Activated naive CD4-positive, alpha-beta T cell treated with anti-CD3 and anti-CD28 coated beads for 36 hours (primary cell): ENCODE measurements at regions not wholly inside any gene's neighbourhood (a gene's known extent, or its start where the extent isn't known, plus 50 kb on each side); places are given as distances from the start of the nearest gene placed in this dataset.
A peak's percentile ranks its signal among the peaks of the same experiment; 100 is the strongest.

ENCODE experiments used
- CTCF ChIA-PET: fragments of 350-600 bp; sonication (Branson Sonifier 250); formaldehyde crosslinking; loops from one replicate; lab custom pipeline; 2021; ENCODE audit warnings: antibody characterized with exemption; lab: Charles Lee
- DNase-seq: peaks from one replicate; pipeline ENCODE4 v3.0.0-alpha.2; 2020
- H3K27ac Mint-ChIP-seq: one replicate; pipeline ENCODE4 v1.8.0; 2021; ENCODE audit warnings: mild to moderate bottlenecking, mixed read lengths
- H3K27me3 Mint-ChIP-seq: one replicate; pipeline ENCODE4 v1.8.0; 2021; ENCODE audit warnings: low read depth, mixed read lengths
- H3K36me3 Mint-ChIP-seq: one replicate; pipeline ENCODE4 v1.8.0; 2021; ENCODE audit warnings: low read depth, mixed read lengths
- H3K4me1 Mint-ChIP-seq: one replicate; pipeline ENCODE4 v1.8.0; 2021; ENCODE audit warnings: low read depth, mixed read lengths
- H3K4me3 Mint-ChIP-seq: one replicate; pipeline ENCODE4 v1.8.0; 2021; ENCODE audit warnings: mild to moderate bottlenecking, moderate library complexity, mixed read lengths
- H3K9me3 Mint-ChIP-seq: one replicate; pipeline ENCODE4 v1.8.0; 2021; ENCODE audit warnings: mixed read lengths
- intact Hi-C: fragments of 100-400 bp; cut with micrococcal nuclease; formaldehyde crosslinking; loops from one replicate; pipeline ENCODE4 v1.15.1; 2023

- Mint-ChIP-seq H3K27ac (peak overlapping the region; percentile 7), H3K9me3 (no peaks in the 10 kb centered on the region), H3K4me3 (peak overlapping the region; percentile 49), H3K4me1 (peaks cover 47% of the 10 kb centered on the region), H3K36me3 (no peaks in the 10 kb centered on the region), H3K27me3 (no peaks in the 10 kb centered on the region)
- no peak for DNase-seq
- intact Hi-C loops: loop anchor here (2.0 to 10.0 kb wide), 4 partner anchors 147 to 881 kb away; partner anchors contain the start of genes ADAT2, PEX3 and STX11
- CTCF ChIA-PET: interaction anchor here (1.6 kb wide), 1 partner anchor 14 kb away, joined by 4 read pairs; no protein-coding TSS in a partner anchor
Observed at GRCh38 chr6:144335311-144335861, 50.3 kb downstream of the UTRN start.

GRCh38 chr6:144335914-144336313 lies 50.8 kb downstream of the UTRN start:
- Mint-ChIP-seq H3K27ac (peak overlapping the region; percentile 7), H3K4me1 (peaks cover 51% of the 10 kb centered on the region), H3K9me3 (no peaks in the 10 kb centered on the region), H3K36me3 (no peaks in the 10 kb centered on the region), H3K4me3 (peak overlapping the region; percentile 49), H3K27me3 (no peaks in the 10 kb centered on the region)
- intact Hi-C loops: loop anchor here (2.0 to 10.0 kb wide), 4 partner anchors 147 to 881 kb away; partner anchors contain the start of genes ADAT2, PEX3 and STX11
- peak; percentile 51 for DNase-seq
- CTCF ChIA-PET: interaction anchor here (1.6 kb wide), 1 partner anchor 14 kb away, joined by 4 read pairs; no protein-coding TSS in a partner anchor

DNA sequence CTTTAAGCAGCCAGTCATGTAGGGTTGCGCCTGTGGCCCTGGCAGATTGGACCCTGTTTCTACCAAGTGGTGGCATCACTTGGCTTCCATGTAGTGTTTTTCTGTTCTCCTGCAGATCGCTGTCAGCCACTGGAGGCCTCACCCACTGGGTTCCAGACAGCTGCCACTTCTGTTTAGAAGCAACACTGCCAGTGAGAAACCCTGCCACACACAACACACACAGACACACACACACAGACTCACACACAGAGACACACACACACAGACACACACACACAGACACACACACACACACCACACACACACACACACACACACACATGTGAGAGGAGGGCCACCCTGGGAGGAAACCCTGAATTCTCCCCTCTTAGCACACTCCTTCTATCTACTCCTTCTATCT lies 51.8 kb downstream of the UTRN start:
- no peaks in the 10 kb centered on the region for H3K9me3 Mint-ChIP-seq
- H3K4me3 Mint-ChIP-seq: no peak overlapping the region
- H3K36me3 Mint-ChIP-seq: no peaks in the 10 kb centered on the region
- CTCF ChIA-PET: interaction anchor here (0.7 to 1.6 kb wide), 4 partner anchors 10 to 879 kb away, joined by 3 to 4 read pairs (median 4); no protein-coding TSS in a partner anchor
- H3K27me3 Mint-ChIP-seq: no peaks in the 10 kb centered on the region
- no peak overlapping the region for H3K27ac Mint-ChIP-seq
- peaks cover 58% of the 10 kb centered on the region for H3K4me1 Mint-ChIP-seq
- intact Hi-C loops: loop anchor here (10.0 kb wide), 1 partner anchor 882 kb away; the partner anchor contains the start of genes ADAT2 and PEX3
- DNase-seq: peak; percentile 25

- H3K27ac Mint-ChIP-seq: no peak overlapping the region
- no peaks in the 10 kb centered on the region for H3K36me3 Mint-ChIP-seq
- H3K27me3 Mint-ChIP-seq: no peaks in the 10 kb centered on the region
- CTCF ChIA-PET: no interaction called here
- intact Hi-C loops: loop anchor here (10.0 kb wide), 1 partner anchor 884 kb away; the partner anchor contains the start of genes ADAT2 and PEX3
- no peaks in the 10 kb centered on the region for H3K9me3 Mint-ChIP-seq
- H3K4me3 Mint-ChIP-seq: no peak overlapping the region
- H3K4me1 Mint-ChIP-seq: peaks cover 71% of the 10 kb centered on the region
- no peak for DNase-seq
Observed at GRCh38 chr6:144338474-144338873, 53.3 kb downstream of the UTRN start.

GRCh38 chr6:144338951-144339700 lies 54.0 kb downstream of the UTRN start:
- H3K36me3 Mint-ChIP-seq: peaks cover 1% of the 10 kb centered on the region
- DNase-seq: no peak
- intact Hi-C loops: loop anchor here (10.0 kb wide), 1 partner anchor 884 kb away; the partner anchor contains the start of genes ADAT2 and PEX3
- no peak overlapping the region for H3K4me3 Mint-ChIP-seq
- H3K9me3 Mint-ChIP-seq: no peaks in the 10 kb centered on the region
- H3K27me3 Mint-ChIP-seq: no peaks in the 10 kb centered on the region
- H3K4me1 Mint-ChIP-seq: peaks cover 71% of the 10 kb centered on the region
- H3K27ac Mint-ChIP-seq: no peak overlapping the region
- CTCF ChIA-PET: no interaction called here

- intact Hi-C loops: loop anchor here (5.0 to 10.0 kb wide), 4 partner anchors 317 to 1625 kb away; partner anchors contain the start of genes ADAT2, PEX3 and SHPRH
- H3K4me1 Mint-ChIP-seq: peaks cover 66% of the 10 kb centered on the region
- H3K27me3 Mint-ChIP-seq: no peaks in the 10 kb centered on the region
- H3K9me3 Mint-ChIP-seq: no peaks in the 10 kb centered on the region
- peaks cover 1% of the 10 kb centered on the region for H3K36me3 Mint-ChIP-seq
- H3K4me3 Mint-ChIP-seq: no peak overlapping the region
- CTCF ChIA-PET: interaction anchor here (1.0 kb wide), 1 partner anchor 251 kb away, joined by 3 read pairs; no protein-coding TSS in a partner anchor
- no peak for DNase-seq
- H3K27ac Mint-ChIP-seq: no peak overlapping the region
Observed at GRCh38 chr6:144339859-144340452, 54.8 kb downstream of the UTRN start.

GRCh38 chr6:144340541-144341371 lies 55.6 kb downstream of the UTRN start:
- Mint-ChIP-seq H3K27ac (peak overlapping the region; percentile 14), H3K27me3 (no peaks in the 10 kb centered on the region), H3K9me3 (no peaks in the 10 kb centered on the region), H3K36me3 (peaks cover 1% of the 10 kb centered on the region), H3K4me1 (peaks cover 66% of the 10 kb centered on the region), H3K4me3 (no peak overlapping the region)
- intact Hi-C loops: loop anchor here (5.0 to 10.0 kb wide), 3 partner anchors 317 to 1624 kb away; partner anchors contain the start of gene SHPRH
- CTCF ChIA-PET: interaction anchor here (0.6 to 1.0 kb wide), 2 partner anchors 34 to 252 kb away, joined by 3 read pairs; no protein-coding TSS in a partner anchor
- no peak for DNase-seq

- H3K9me3 Mint-ChIP-seq: no peaks in the 10 kb centered on the region
- H3K36me3 Mint-ChIP-seq: peaks cover 1% of the 10 kb centered on the region
- intact Hi-C loops: loop anchor here (5.0 to 10.0 kb wide), 3 partner anchors 315 to 1623 kb away; partner anchors contain the start of gene SHPRH
- DNase-seq: no peak
- CTCF ChIA-PET: interaction anchor here (0.5 to 0.8 kb wide), 3 partner anchors 13 to 682 kb away, joined by 3 to 4 read pairs (median 3); no protein-coding TSS in a partner anchor
- peaks cover 62% of the 10 kb centered on the region for H3K4me1 Mint-ChIP-seq
- H3K4me3 Mint-ChIP-seq: no peak overlapping the region
- H3K27me3 Mint-ChIP-seq: no peaks in the 10 kb centered on the region
- no peak overlapping the region for H3K27ac Mint-ChIP-seq
Observed at GRCh38 chr6:144341831-144342527, 56.8 kb downstream of the UTRN start.

- H3K4me1 Mint-ChIP-seq: peaks cover 67% of the 10 kb centered on the region
- H3K4me3 Mint-ChIP-seq: peak overlapping the region; percentile 88
- intact Hi-C loops: loop anchor here (1.0 to 10.0 kb wide), 18 partner anchors 10 to 1621 kb away; partner anchors contain the start of genes SF3B5, SHPRH and UTRN
- H3K9me3 Mint-ChIP-seq: no peaks in the 10 kb centered on the region
- CTCF ChIA-PET: interaction anchor here (0.6 to 0.8 kb wide), 2 partner anchors 8 to 9 kb away, joined by 3 read pairs; no protein-coding TSS in a partner anchor
- H3K27ac Mint-ChIP-seq: peak overlapping the region; percentile 99
- H3K27me3 Mint-ChIP-seq: no peaks in the 10 kb centered on the region
- DNase-seq: peak; percentile 63
- peaks cover 6% of the 10 kb centered on the region for H3K36me3 Mint-ChIP-seq
Observed at GRCh38 chr6:144343701-144344428, 58.7 kb downstream of the UTRN start.

GRCh38 chr6:144344646-144345045 lies 59.5 kb downstream of the UTRN start:
- Mint-ChIP-seq H3K27me3 (no peaks in the 10 kb centered on the region), H3K4me3 (peak overlapping the region; percentile 88), H3K36me3 (peaks cover 6% of the 10 kb centered on the region), H3K9me3 (no peaks in the 10 kb centered on the region), H3K4me1 (peaks cover 70% of the 10 kb centered on the region), H3K27ac (peak overlapping the region; percentile 99)
- CTCF ChIA-PET: interaction anchor here (0.6 to 0.7 kb wide), 2 partner anchors 8 to 93 kb away, joined by 3 read pairs; no protein-coding TSS in a partner anchor
- intact Hi-C loops: loop anchor here (1.0 to 10.0 kb wide), 20 partner anchors 10 to 1777 kb away; partner anchors contain the start of genes SF3B5, SHPRH and UTRN
- DNase-seq: peak; percentile 72
